ENCODE measurements at regions not wholly inside any gene's neighbourhood (a gene's known extent, or its start where the extent isn't known, plus 50 kb on each side); places are given as distances from the start of the nearest gene placed in this dataset.
A peak's percentile ranks its signal among the peaks of the same experiment; 100 is the strongest.

DNA sequence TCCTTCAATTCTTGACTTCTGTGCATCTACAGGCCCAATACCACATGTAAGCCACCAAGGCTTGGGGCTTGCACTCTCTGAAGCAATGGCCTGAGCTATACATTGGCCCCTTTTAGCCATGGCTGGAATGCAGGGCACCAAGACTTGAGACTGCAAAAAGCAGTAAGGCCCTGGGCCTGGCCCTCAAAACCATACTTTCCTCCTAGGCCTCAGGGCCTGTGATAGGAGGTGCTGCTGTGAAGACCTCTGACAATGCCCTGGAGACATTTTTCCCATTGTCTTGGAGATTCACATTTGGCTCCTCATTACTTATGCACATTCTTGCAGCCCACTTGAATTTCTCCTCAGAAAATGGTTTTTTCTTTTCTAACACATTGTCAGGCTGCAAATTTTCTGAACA, 68.5 kb upstream of the FSTL5 start:
- FAIRE-seq, result no peak
- DNase-seq (ENCODE audit: low read depth), result no peak
- Histone ChIP-seq H3K4me3 (ENCODE audit: low read depth, low read length) (no peak overlapping the region), H3K27me3 (ENCODE audit: control insufficient read depth, insufficient read depth, low read length) (no peaks in the 10 kb centered on the region), H3K36me3 (ENCODE audit: control insufficient read depth, insufficient read depth, low read length) (no peaks in the 10 kb centered on the region)
- TF ChIP-seq, protein P1, sequence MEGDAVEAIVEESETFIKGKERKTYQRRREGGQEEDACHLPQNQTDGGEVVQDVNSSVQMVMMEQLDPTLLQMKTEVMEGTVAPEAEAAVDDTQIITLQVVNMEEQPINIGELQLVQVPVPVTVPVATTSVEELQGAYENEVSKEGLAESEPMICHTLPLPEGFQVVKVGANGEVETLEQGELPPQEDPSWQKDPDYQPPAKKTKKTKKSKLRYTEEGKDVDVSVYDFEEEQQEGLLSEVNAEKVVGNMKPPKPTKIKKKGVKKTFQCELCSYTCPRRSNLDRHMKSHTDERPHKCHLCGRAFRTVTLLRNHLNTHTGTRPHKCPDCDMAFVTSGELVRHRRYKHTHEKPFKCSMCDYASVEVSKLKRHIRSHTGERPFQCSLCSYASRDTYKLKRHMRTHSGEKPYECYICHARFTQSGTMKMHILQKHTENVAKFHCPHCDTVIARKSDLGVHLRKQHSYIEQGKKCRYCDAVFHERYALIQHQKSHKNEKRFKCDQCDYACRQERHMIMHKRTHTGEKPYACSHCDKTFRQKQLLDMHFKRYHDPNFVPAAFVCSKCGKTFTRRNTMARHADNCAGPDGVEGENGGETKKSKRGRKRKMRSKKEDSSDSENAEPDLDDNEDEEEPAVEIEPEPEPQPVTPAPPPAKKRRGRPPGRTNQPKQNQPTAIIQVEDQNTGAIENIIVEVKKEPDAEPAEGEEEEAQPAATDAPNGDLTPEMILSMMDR (IDR thresholded peaks at IDR 0.05; ENCODE audit: insufficient read depth, low read length, severe bottlenecking), result no peak

DNA sequence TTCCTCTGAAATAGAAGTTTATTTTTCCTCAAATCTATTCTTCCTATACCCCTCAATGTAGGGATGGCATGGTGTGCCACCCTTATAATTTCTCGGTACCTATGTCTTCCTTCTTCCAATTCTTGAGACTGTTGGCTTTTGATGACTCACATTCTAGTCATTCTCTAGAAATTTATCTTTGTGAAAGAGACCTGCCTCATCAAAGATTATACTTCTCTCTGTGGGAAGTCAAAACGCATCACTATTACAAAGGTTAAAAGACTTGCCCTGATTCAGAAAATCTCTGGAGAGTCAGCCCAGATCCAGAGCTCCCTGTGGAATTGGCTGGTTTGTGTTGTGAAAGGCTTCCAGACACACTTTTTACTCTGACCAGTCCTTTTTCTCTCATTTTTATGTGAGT, 65.9 kb upstream of the FSTL5 start:
- TF ChIP-seq, protein P1 (IDR thresholded peaks at IDR 0.05; ENCODE audit: insufficient read depth, low read length, severe bottlenecking), result no peak
- H3K27me3 ChIP-seq (ENCODE audit: control insufficient read depth, insufficient read depth, low read length), result no peaks in the 10 kb centered on the region
- FAIRE-seq (no peak), DNase-seq (ENCODE audit: low read depth) (peak; percentile 27)
- no peak overlapping the region for H3K4me3 ChIP-seq (ENCODE audit: low read depth, low read length)
- H3K36me3 ChIP-seq (ENCODE audit: control insufficient read depth, insufficient read depth, low read length), result no peaks in the 10 kb centered on the region

DNA sequence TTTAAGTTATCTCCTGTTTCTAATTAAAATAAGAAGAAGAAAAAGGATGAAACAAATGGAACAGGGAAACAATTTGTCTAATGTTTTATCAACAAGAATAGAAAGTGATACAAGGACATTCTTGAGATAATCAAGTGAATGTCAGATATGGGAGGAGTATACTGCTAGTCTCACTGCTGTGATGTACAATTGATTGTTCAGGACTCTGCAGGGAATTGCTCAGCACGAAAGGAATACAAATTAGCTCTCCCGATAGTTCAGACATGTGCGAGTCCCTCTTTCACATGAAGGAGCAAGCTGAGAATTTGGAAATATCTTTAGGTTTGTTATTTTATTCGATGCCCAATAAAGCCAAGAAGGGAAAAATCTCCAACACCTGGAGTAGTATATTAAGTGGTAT, 57.3 kb upstream of the FSTL5 start:
- TF ChIP-seq, protein P1 (IDR thresholded peaks at IDR 0.05; ENCODE audit: insufficient read depth, low read length, severe bottlenecking), result no peak
- Histone ChIP-seq H3K27me3 (ENCODE audit: control insufficient read depth, insufficient read depth, low read length) (no peaks in the 10 kb centered on the region), H3K4me3 (ENCODE audit: low read depth, low read length) (no peak overlapping the region), H3K36me3 (ENCODE audit: control insufficient read depth, insufficient read depth, low read length) (no peaks in the 10 kb centered on the region)
- no peak for FAIRE-seq
- no peak for DNase-seq (ENCODE audit: low read depth)

All from bronchial epithelial cell (primary cell).